Endothelial cell of umbilical vein (primary cell): ENCODE measurements at regions not wholly inside any gene's neighbourhood (a gene's known extent, or its start where the extent isn't known, plus 50 kb on each side); places are given as distances from the start of the nearest gene placed in this dataset.
"Not testable (repeated sequence)": the region's sequence is repeated elsewhere in the genome, so short reads cannot be mapped to it uniquely, and the experiment has no call there.

Experiments used
- BruUV-seq: library from RNA; stranded (reverse); fragments of 400-500 nt; replicated peaks from 2 replicates; lab custom pipeline; 2021; lab: Mats Ljungman, UMichigan
- CTCF ChIA-PET: fragments of 300-600, 350-600 bp; sonication (Branson Sonifier 250); formaldehyde crosslinking; loops from one replicate; lab custom pipeline; 2021; ENCODE audit warnings: antibody characterized with exemption, inconsistent platforms; lab: Charles Lee
- POLR2A ChIA-PET: fragments of 300-600, 350-600 bp; sonication (Branson Sonifier 250); formaldehyde crosslinking; loops from one replicate; lab custom pipeline; 2021; ENCODE audit warnings: antibody characterized with exemption, inconsistent platforms; lab: Charles Lee
- DNase-seq: peaks from one replicate; pipeline ENCODE4 v3.0.0-alpha.2; 2011; ENCODE audit warnings: low read depth, low spot score
- FAIRE-seq: peaks from 2 replicates; lab custom pipeline; 2011; peaks lifted over from hg19 to GRCh38; lab: Jason Lieb, UNC
- H2AFZ ChIP-seq: 2 replicates; pipeline ENCODE4 v1.6.0; 2012; ENCODE audit warnings: low read depth, low read length, control low read depth, inconsistent platforms
- H3K27ac ChIP-seq: 2 replicates; pipeline ENCODE4 v1.5.1; 2011; ENCODE audit warnings: low read depth, mild to moderate bottlenecking, control low read depth, low read length, moderate library complexity; ENCODE audit not compliant: insufficient read depth
- H3K27me3 ChIP-seq, 2 experiments: 2 replicates each; pipeline versions ENCODE4 v1.6.0 to v1.6.1; 2011; ENCODE audit warnings: low read length in 2 of 2, mixed read lengths in 1 of 2; ENCODE audit not compliant: control insufficient read depth in 2 of 2, insufficient read depth in 2 of 2
- H3K36me3 ChIP-seq, 2 experiments: 2 replicates in 1 of 2; 3 replicates in 1 of 2; pipeline ENCODE4 v1.5.1; 2011; ENCODE audit warnings: low read length in 2 of 2, mild to moderate bottlenecking in 1 of 2, moderate library complexity in 1 of 2; ENCODE audit not compliant: control insufficient read depth in 2 of 2, insufficient read depth in 2 of 2; ENCODE audit errors: extremely low read depth in 1 of 2
- H3K4me1 ChIP-seq: 3 replicates; pipeline ENCODE4 v1.5.1; 2011; ENCODE audit warnings: mild to moderate bottlenecking, low read length; ENCODE audit not compliant: control insufficient read depth, insufficient read depth; ENCODE audit errors: extremely low read depth
- H3K4me2 ChIP-seq: 2 replicates; pipeline ENCODE4 v1.6.1; 2011; ENCODE audit warnings: low read length, control low read depth, mixed read lengths; ENCODE audit not compliant: insufficient read depth
- H3K4me3 ChIP-seq, 3 experiments: fragments of 200-600 bp in 1 of 3; sonication (generic), shearing (Covaris generic) in 1 of 3; replicated peaks in 1 of 3; 2 replicates each; pipeline ENCODE4 v1.5.1; 2011 to 2016; ENCODE audit warnings: control low read depth in 3 of 3, low read length in 3 of 3, mild to moderate bottlenecking in 2 of 3, inconsistent platforms in 1 of 3, low read depth in 1 of 3, moderate library complexity in 1 of 3; ENCODE audit not compliant: insufficient read depth in 1 of 3
- H3K79me2 ChIP-seq: 2 replicates; pipeline ENCODE4 v1.6.0; 2012; ENCODE audit warnings: low read length, inconsistent platforms; ENCODE audit not compliant: control insufficient read depth, insufficient read depth
- H3K9ac ChIP-seq: replicated peaks from 2 replicates; pipeline ENCODE3; 2011; ENCODE audit warnings: low read length, control low read depth; ENCODE audit not compliant: insufficient read depth; ENCODE audit errors: extremely low read depth
- H3K9me1 ChIP-seq: replicated peaks from 3 replicates; pipeline ENCODE4 v1.6.0; 2011; ENCODE audit warnings: mild to moderate bottlenecking, low read length; ENCODE audit not compliant: control insufficient read depth, insufficient read depth; ENCODE audit errors: extremely low read depth
- H3K9me3 ChIP-seq: replicated peaks from 2 replicates; pipeline ENCODE4 v1.5.1; 2012; ENCODE audit warnings: low read length, inconsistent platforms; ENCODE audit not compliant: control insufficient read depth, insufficient read depth
- H4K20me1 ChIP-seq: replicated peaks from 2 replicates; pipeline ENCODE3; 2011; ENCODE audit warnings: mild to moderate bottlenecking, low read length; ENCODE audit not compliant: control insufficient read depth, insufficient read depth; ENCODE audit errors: extremely low read depth
- CTCF ChIP-seq, 2 donors: IDR thresholded peaks; 1 replicate in 1 of 2; 2 replicates in 1 of 2; pipeline ENCODE4 v1.5.1; 2011; ENCODE audit warnings: low read length in 2 of 2, mild to moderate bottlenecking in 2 of 2, moderate library complexity in 2 of 2, control low read depth in 1 of 2, inconsistent platforms in 1 of 2, low read depth in 1 of 2; ENCODE audit not compliant: insufficient read depth in 1 of 2; ENCODE audit errors: extremely low read depth in 1 of 2
- EZH2 ChIP-seq: IDR thresholded peaks from 2 replicates; pipeline ENCODE4 v1.6.1; 2012; ENCODE audit warnings: borderline replicate concordance, low read depth, mild to moderate bottlenecking, moderate library complexity, low read length, inconsistent platforms; ENCODE audit not compliant: severe bottlenecking
- FOS ChIP-seq: IDR thresholded peaks from 2 replicates; pipeline ENCODE4 v1.6.1; 2011; ENCODE audit warnings: mild to moderate bottlenecking, low read length, moderate library complexity, borderline replicate concordance; ENCODE audit not compliant: insufficient read depth
- GATA2 ChIP-seq: IDR thresholded peaks from 2 replicates; pipeline ENCODE4 v1.7.0; 2011; ENCODE audit warnings: low read depth, mild to moderate bottlenecking, moderate library complexity, mixed read lengths, low read length; ENCODE audit not compliant: insufficient read length, insufficient read depth
- JUN ChIP-seq: IDR thresholded peaks from 2 replicates; pipeline ENCODE4 v1.6.1; 2011; ENCODE audit warnings: borderline replicate concordance, low read depth; ENCODE audit not compliant: insufficient read length, insufficient read depth
- MAX ChIP-seq: IDR thresholded peaks from 2 replicates; pipeline ENCODE4 v1.6.1; 2011; ENCODE audit not compliant: insufficient read depth, insufficient read length
- MYC ChIP-seq: IDR thresholded peaks from one replicate; pipeline ENCODE4 v1.6.1; 2011; ENCODE audit warnings: mild to moderate bottlenecking, low read depth, low read length
- POLR2A ChIP-seq: IDR thresholded peaks from 2 replicates; pipeline ENCODE4 v1.6.1; 2012; ENCODE audit warnings: low read depth, mild to moderate bottlenecking, control low read depth, low read length
- POLR2AphosphoS5 ChIP-seq: IDR thresholded peaks from 2 replicates; pipeline ENCODE4 v1.6.1; 2012; ENCODE audit warnings: low read depth, mild to moderate bottlenecking, control low read depth, low read length, moderate library complexity; ENCODE audit not compliant: insufficient read depth
- dilution Hi-C: fragments of 300-500 bp; cut with MboI; formaldehyde crosslinking; loops from one replicate; pipeline ENCODE4 v1.15.0; 2019; ENCODE audit warnings: low sequenced_read_pairs; ENCODE audit not compliant: extremely low pct_ligation_motif_present
- intact Hi-C: fragments of 100-400 bp; cut with micrococcal nuclease; formaldehyde crosslinking; loops from one replicate; pipeline ENCODE4 v1.10.0; 2022

- H2AFZ ChIP-seq, POLR2A ChIA-PET, H3K27ac ChIP-seq, DNase-seq, dilution Hi-C loops, H3K4me2 ChIP-seq, H3K9ac ChIP-seq, H3K27me3 ChIP-seq, CTCF ChIA-PET, H3K4me1 ChIP-seq, FAIRE-seq, BruUV-seq, H3K9me1 ChIP-seq, H3K36me3 ChIP-seq, H4K20me1 ChIP-seq, H3K79me2 ChIP-seq, H3K4me3 ChIP-seq, intact Hi-C loops, H3K9me3 ChIP-seq: not testable (repeated sequence)
Measured at GRCh38 chr6:86598969-86599368, 338.4 kb upstream of the HTR1E start.

- no peak for TF ChIP-seq JUN
- no peak for TF ChIP-seq EZH2
- no peak for TF ChIP-seq MYC
- no peak for TF ChIP-seq MAX
- no peak for TF ChIP-seq FOS
- TF ChIP-seq GATA2, result no peak
- TF ChIP-seq POLR2AphosphoS5, result no peak
- no peak for TF ChIP-seq CTCF (IDR thresholded peaks at IDR 0.05; ENCODE audit: extremely low read depth in 1 of 2, insufficient read depth in 1 of 2, low read depth in 1 of 2, low read length in 2 of 2)
- TF ChIP-seq POLR2A, result no peak
Measured at GRCh38 chr6:86595641-86596040, 341.7 kb upstream of the HTR1E start.

More at GRCh38 chr6:86595641-86596040, 341.7 kb upstream of the HTR1E start:
- no peak for FAIRE-seq
- dilution Hi-C loops, result no loop called here
- H3K9me1 ChIP-seq, result no peaks in the 10 kb centered on the region
- no peak overlapping the region for H3K4me3 ChIP-seq
- no peaks in the 10 kb centered on the region for H3K9me3 ChIP-seq
- no peaks in the 10 kb centered on the region for H3K36me3 ChIP-seq
- H3K4me2 ChIP-seq, result no peak overlapping the region
- no peaks in the 10 kb centered on the region for H3K79me2 ChIP-seq
- no TSS peak for BruUV-seq
- CTCF ChIA-PET, result no interaction called here
- no peak for DNase-seq
- intact Hi-C loops, result no loop called here
- no peaks in the 10 kb centered on the region for H3K27me3 ChIP-seq
- no peaks in the 10 kb centered on the region for H3K4me1 ChIP-seq
- H3K9ac ChIP-seq, result no peak overlapping the region
- POLR2A ChIA-PET, result no interaction called here
- no peak overlapping the region for H3K27ac ChIP-seq
- no peak overlapping the region for H2AFZ ChIP-seq
- H4K20me1 ChIP-seq, result no peaks in the 10 kb centered on the region
